Duodenal mucosa (tissue), 2 donors: ENCODE measurements at regions not wholly inside any gene's neighbourhood (a gene's known extent, or its start where the extent isn't known, plus 50 kb on each side); places are given as distances from the start of the nearest gene placed in this dataset.
"Not testable (repeated sequence)": the region's sequence is repeated elsewhere in the genome, so short reads cannot be mapped to it uniquely, and the experiment has no call there.

Experiments
- H3K27ac ChIP-seq: one replicate; pipeline ENCODE4 v1.7.0; 2013; ENCODE audit warnings: low read depth, low read length
- H3K27me3 ChIP-seq, 2 donors: one replicate each; pipeline ENCODE4 v1.7.0; 2013; ENCODE audit warnings: low read length in 2 of 2, control low read depth in 1 of 2; ENCODE audit not compliant: insufficient read depth in 2 of 2, control insufficient read depth in 1 of 2
- H3K36me3 ChIP-seq, 2 donors: one replicate each; pipeline ENCODE4 v1.7.0; 2013; ENCODE audit warnings: low read length in 2 of 2, control low read depth in 1 of 2; ENCODE audit not compliant: insufficient read depth in 2 of 2, control insufficient read depth in 1 of 2
- H3K4me1 ChIP-seq, 2 donors: one replicate each; pipeline ENCODE4 v1.7.0; 2013; ENCODE audit warnings: low read length in 2 of 2, control low read depth in 1 of 2; ENCODE audit not compliant: insufficient read depth in 2 of 2, control insufficient read depth in 1 of 2
- H3K4me3 ChIP-seq, 2 donors: one replicate each; pipeline ENCODE4 v1.7.0; 2013; ENCODE audit warnings: low read length in 2 of 2, low read depth in 1 of 2
- H3K9ac ChIP-seq, 2 donors: one replicate each; pipeline ENCODE4 v1.7.0; 2013; ENCODE audit warnings: low read length in 2 of 2, low read depth in 1 of 2
- H3K9me3 ChIP-seq, 2 donors: one replicate each; pipeline ENCODE4 v1.7.0; 2013; ENCODE audit warnings: low read length in 2 of 2, control low read depth in 1 of 2; ENCODE audit not compliant: control insufficient read depth in 1 of 2

GRCh38 chr2:58484629-58485028, 243.5 kb upstream of the FANCL start:
- Histone ChIP-seq H3K4me1 (no peaks in the 10 kb centered on the region), H3K36me3 (no peaks in the 10 kb centered on the region), H3K27me3 (no peaks in the 10 kb centered on the region), H3K27ac (no peak overlapping the region), H3K4me3 (no peak overlapping the region), H3K9me3 (no peaks in the 10 kb centered on the region), H3K9ac (no peak overlapping the region)

- Histone ChIP-seq H3K9ac (no peak overlapping the region), H3K27ac (no peak overlapping the region), H3K9me3 (no peaks in the 10 kb centered on the region), H3K4me3 (no peak overlapping the region), H3K4me1 (no peaks in the 10 kb centered on the region), H3K27me3 (no peaks in the 10 kb centered on the region), H3K36me3 (no peaks in the 10 kb centered on the region)
Measured at GRCh38 chr2:58484221-58484620, 243.1 kb upstream of the FANCL start.

- Histone ChIP-seq H3K36me3 (no peaks in the 10 kb centered on the region), H3K27me3 (no peaks in the 10 kb centered on the region), H3K4me1 (no peaks in the 10 kb centered on the region), H3K9ac (no peak overlapping the region), H3K4me3 (no peak overlapping the region), H3K27ac (no peak overlapping the region), H3K9me3 (no peaks in the 10 kb centered on the region)
Measured at GRCh38 chr2:58483307-58483706, 242.2 kb upstream of the FANCL start.

- H3K27me3 ChIP-seq, result no peaks in the 10 kb centered on the region
- no peaks in the 10 kb centered on the region for H3K36me3 ChIP-seq
- H3K4me1 ChIP-seq, result no peaks in the 10 kb centered on the region
- H3K9me3 ChIP-seq, result no peaks in the 10 kb centered on the region
- no peak overlapping the region for H3K27ac ChIP-seq
- no peak overlapping the region for H3K4me3 ChIP-seq
- H3K9ac ChIP-seq, result no peak overlapping the region
Measured at GRCh38 chr2:58481670-58482069, 240.5 kb upstream of the FANCL start.

GRCh38 chr2:58480141-58480540, 239.0 kb upstream of the FANCL start:
- Histone ChIP-seq H3K27ac (no peak overlapping the region), H3K4me1 (no peaks in the 10 kb centered on the region), H3K36me3 (no peaks in the 10 kb centered on the region), H3K27me3 (no peaks in the 10 kb centered on the region), H3K4me3 (no peak overlapping the region), H3K9ac (no peak overlapping the region), H3K9me3 (no peaks in the 10 kb centered on the region)

- H3K4me1 ChIP-seq, result no peaks in the 10 kb centered on the region
- no peaks in the 10 kb centered on the region for H3K36me3 ChIP-seq
- no peaks in the 10 kb centered on the region for H3K27me3 ChIP-seq
- no peaks in the 10 kb centered on the region for H3K9me3 ChIP-seq
- no peak overlapping the region for H3K4me3 ChIP-seq
- H3K27ac ChIP-seq, result no peak overlapping the region
- no peak overlapping the region for H3K9ac ChIP-seq
Measured at GRCh38 chr2:58479535-58480140, 238.5 kb upstream of the FANCL start.

- H3K9ac ChIP-seq, result no peak overlapping the region
- no peaks in the 10 kb centered on the region for H3K4me1 ChIP-seq
- no peak overlapping the region for H3K4me3 ChIP-seq
- no peak overlapping the region for H3K27ac ChIP-seq
- H3K27me3 ChIP-seq, result no peaks in the 10 kb centered on the region
- H3K36me3 ChIP-seq, result no peaks in the 10 kb centered on the region
- no peaks in the 10 kb centered on the region for H3K9me3 ChIP-seq
Measured at GRCh38 chr2:58476556-58476955, 235.4 kb upstream of the FANCL start.

- Histone ChIP-seq H3K9ac (no peak overlapping the region), H3K27me3 (no peaks in the 10 kb centered on the region), H3K4me3 (no peak overlapping the region), H3K4me1 (no peaks in the 10 kb centered on the region), H3K27ac (no peak overlapping the region), H3K9me3 (no peaks in the 10 kb centered on the region), H3K36me3 (no peaks in the 10 kb centered on the region)
Measured at GRCh38 chr2:58475756-58476155, 234.6 kb upstream of the FANCL start.

GRCh38 chr2:58473165-58473564, 232.0 kb upstream of the FANCL start:
- H3K27ac ChIP-seq, result no peak overlapping the region
- no peaks in the 10 kb centered on the region for H3K36me3 ChIP-seq

GRCh38 chr2:58466804-58467203, 225.7 kb upstream of the FANCL start:
- no peak overlapping the region for H3K4me3 ChIP-seq
- H3K4me1 ChIP-seq, result no peaks in the 10 kb centered on the region
- no peaks in the 10 kb centered on the region for H3K27me3 ChIP-seq
- H3K9me3 ChIP-seq, result no peaks in the 10 kb centered on the region
- H3K9ac ChIP-seq, result no peak overlapping the region
- H3K36me3 ChIP-seq, result no peaks in the 10 kb centered on the region
- H3K27ac ChIP-seq, result no peak overlapping the region

More at GRCh38 chr2:58473165-58473564, 232.0 kb upstream of the FANCL start:
- Histone ChIP-seq H3K9ac (no peak overlapping the region), H3K4me3 (no peak overlapping the region), H3K27me3 (no peaks in the 10 kb centered on the region), H3K4me1 (no peaks in the 10 kb centered on the region), H3K9me3 (no peaks in the 10 kb centered on the region)

GRCh38 chr2:58466021-58466420, 224.9 kb upstream of the FANCL start:
- not testable (repeated sequence) for H3K4me3 ChIP-seq, H3K27ac ChIP-seq, H3K9ac ChIP-seq, H3K9me3 ChIP-seq, H3K4me1 ChIP-seq, H3K27me3 ChIP-seq, H3K36me3 ChIP-seq
